ENCODE measurements at regions not wholly inside any gene's neighbourhood (a gene's known extent, or its start where the extent isn't known, plus 50 kb on each side); places are given as distances from the start of the nearest gene placed in this dataset.

DNA sequence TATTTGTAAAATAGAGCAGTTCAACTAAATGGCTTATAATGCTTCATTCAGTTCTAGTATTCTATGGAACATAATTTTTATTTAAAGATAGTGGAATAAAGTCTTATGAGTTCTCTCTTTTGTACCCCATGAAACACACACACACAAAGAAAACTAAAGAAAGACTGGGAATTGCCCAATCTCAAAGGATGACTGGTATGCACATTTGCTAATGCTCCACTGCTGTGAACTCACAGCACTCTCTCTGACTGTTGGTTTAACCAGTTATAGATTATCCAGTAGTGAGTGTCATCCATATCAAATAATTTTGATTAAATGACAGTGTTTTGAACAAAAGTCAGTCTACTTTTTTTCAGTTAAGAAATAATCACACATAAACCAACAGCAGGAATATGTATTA, 1082.4 kb upstream of the B3GALT2 start:
- TF ChIP-seq, protein P1, sequence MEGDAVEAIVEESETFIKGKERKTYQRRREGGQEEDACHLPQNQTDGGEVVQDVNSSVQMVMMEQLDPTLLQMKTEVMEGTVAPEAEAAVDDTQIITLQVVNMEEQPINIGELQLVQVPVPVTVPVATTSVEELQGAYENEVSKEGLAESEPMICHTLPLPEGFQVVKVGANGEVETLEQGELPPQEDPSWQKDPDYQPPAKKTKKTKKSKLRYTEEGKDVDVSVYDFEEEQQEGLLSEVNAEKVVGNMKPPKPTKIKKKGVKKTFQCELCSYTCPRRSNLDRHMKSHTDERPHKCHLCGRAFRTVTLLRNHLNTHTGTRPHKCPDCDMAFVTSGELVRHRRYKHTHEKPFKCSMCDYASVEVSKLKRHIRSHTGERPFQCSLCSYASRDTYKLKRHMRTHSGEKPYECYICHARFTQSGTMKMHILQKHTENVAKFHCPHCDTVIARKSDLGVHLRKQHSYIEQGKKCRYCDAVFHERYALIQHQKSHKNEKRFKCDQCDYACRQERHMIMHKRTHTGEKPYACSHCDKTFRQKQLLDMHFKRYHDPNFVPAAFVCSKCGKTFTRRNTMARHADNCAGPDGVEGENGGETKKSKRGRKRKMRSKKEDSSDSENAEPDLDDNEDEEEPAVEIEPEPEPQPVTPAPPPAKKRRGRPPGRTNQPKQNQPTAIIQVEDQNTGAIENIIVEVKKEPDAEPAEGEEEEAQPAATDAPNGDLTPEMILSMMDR (IDR thresholded peaks at IDR 0.05): no peak
- no peak for TF ChIP-seq POLR2A (IDR thresholded peaks at IDR 0.05)

All from heart left ventricle (tissue), 13 donors.